ENCODE measurements at regions not wholly inside any gene's neighbourhood (a gene's known extent, or its start where the extent isn't known, plus 50 kb on each side); places are given as distances from the start of the nearest gene placed in this dataset.

DNA sequence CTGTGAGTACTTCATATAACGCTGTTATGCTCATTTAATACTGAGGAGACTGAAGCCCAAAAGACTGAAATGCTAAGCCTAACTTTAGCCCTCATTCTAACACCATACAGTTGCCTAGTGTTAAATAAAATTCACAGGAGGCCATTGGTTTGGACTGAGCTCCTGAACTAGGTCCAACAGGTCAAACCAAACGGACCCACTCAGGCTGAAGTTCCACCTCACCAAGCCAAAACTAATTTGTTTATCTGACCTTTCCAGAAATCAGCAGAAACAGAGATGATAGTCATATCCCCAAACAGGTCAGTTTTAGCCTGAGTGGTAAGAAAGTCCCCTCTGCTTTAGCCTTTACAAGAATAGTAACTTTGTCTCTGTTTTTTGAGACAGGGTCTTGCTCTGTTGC lies 311.3 kb upstream of the ZP4 start:
- TF ChIP-seq ZC3H10 (CRISPR knock-in tag; IDR thresholded peaks at IDR 0.05): no peak
- TF ChIP-seq, protein P1, sequence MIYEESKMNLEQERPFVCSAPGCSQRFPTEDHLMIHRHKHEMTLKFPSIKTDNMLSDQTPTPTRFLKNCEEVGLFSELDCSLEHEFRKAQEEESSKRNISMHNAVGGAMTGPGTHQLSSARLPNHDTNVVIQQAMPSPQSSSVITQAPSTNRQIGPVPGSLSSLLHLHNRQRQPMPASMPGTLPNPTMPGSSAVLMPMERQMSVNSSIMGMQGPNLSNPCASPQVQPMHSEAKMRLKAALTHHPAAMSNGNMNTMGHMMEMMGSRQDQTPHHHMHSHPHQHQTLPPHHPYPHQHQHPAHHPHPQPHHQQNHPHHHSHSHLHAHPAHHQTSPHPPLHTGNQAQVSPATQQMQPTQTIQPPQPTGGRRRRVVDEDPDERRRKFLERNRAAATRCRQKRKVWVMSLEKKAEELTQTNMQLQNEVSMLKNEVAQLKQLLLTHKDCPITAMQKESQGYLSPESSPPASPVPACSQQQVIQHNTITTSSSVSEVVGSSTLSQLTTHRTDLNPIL (CRISPR knock-in tag; IDR thresholded peaks at IDR 0.05; ENCODE audit: low read depth): no peak
- TF ChIP-seq ESRRG (CRISPR knock-in tag; IDR thresholded peaks at IDR 0.05): no peak
- TF ChIP-seq, protein P2, sequence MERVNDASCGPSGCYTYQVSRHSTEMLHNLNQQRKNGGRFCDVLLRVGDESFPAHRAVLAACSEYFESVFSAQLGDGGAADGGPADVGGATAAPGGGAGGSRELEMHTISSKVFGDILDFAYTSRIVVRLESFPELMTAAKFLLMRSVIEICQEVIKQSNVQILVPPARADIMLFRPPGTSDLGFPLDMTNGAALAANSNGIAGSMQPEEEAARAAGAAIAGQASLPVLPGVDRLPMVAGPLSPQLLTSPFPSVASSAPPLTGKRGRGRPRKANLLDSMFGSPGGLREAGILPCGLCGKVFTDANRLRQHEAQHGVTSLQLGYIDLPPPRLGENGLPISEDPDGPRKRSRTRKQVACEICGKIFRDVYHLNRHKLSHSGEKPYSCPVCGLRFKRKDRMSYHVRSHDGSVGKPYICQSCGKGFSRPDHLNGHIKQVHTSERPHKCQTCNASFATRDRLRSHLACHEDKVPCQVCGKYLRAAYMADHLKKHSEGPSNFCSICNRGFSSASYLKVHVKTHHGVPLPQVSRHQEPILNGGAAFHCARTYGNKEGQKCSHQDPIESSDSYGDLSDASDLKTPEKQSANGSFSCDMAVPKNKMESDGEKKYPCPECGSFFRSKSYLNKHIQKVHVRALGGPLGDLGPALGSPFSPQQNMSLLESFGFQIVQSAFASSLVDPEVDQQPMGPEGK (CRISPR knock-in tag; IDR thresholded peaks at IDR 0.05; ENCODE audit: borderline replicate concordance): no peak
- no peak for TF ChIP-seq ARNTL (CRISPR knock-in tag; IDR thresholded peaks at IDR 0.05; ENCODE audit: borderline replicate concordance, low read depth)
- no peak for TF ChIP-seq ZNF565 (CRISPR knock-in tag; conservative IDR thresholded peaks at IDR 0.05; ENCODE audit: low read depth)
- TF ChIP-seq, protein P3, sequence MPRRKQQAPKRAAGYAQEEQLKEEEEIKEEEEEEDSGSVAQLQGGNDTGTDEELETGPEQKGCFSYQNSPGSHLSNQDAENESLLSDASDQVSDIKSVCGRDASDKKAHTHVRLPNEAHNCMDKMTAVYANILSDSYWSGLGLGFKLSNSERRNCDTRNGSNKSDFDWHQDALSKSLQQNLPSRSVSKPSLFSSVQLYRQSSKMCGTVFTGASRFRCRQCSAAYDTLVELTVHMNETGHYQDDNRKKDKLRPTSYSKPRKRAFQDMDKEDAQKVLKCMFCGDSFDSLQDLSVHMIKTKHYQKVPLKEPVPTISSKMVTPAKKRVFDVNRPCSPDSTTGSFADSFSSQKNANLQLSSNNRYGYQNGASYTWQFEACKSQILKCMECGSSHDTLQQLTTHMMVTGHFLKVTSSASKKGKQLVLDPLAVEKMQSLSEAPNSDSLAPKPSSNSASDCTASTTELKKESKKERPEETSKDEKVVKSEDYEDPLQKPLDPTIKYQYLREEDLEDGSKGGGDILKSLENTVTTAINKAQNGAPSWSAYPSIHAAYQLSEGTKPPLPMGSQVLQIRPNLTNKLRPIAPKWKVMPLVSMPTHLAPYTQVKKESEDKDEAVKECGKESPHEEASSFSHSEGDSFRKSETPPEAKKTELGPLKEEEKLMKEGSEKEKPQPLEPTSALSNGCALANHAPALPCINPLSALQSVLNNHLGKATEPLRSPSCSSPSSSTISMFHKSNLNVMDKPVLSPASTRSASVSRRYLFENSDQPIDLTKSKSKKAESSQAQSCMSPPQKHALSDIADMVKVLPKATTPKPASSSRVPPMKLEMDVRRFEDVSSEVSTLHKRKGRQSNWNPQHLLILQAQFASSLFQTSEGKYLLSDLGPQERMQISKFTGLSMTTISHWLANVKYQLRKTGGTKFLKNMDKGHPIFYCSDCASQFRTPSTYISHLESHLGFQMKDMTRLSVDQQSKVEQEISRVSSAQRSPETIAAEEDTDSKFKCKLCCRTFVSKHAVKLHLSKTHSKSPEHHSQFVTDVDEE (CRISPR knock-in tag; IDR thresholded peaks at IDR 0.05): no peak
- no peak for TF ChIP-seq GLIS3 (CRISPR knock-in tag; IDR thresholded peaks at IDR 0.05)
- TF ChIP-seq TCF4 (CRISPR knock-in tag; IDR thresholded peaks at IDR 0.05; ENCODE audit: borderline replicate concordance): no peak
- no peak for TF ChIP-seq ZFP30 (CRISPR knock-in tag; IDR thresholded peaks at IDR 0.05)
- no peak for TF ChIP-seq PPARA (CRISPR knock-in tag; IDR thresholded peaks at IDR 0.05; ENCODE audit: borderline replicate concordance)
- no peak for TF ChIP-seq ZFP3 (CRISPR knock-in tag; IDR thresholded peaks at IDR 0.05)

All from SK-N-SH treated with all-trans-retinoic acid at 6 μM for 48 hours (cell line).